Left hindlimb (tissue), 1 donor: ENCODE measurements at regions not wholly inside any gene's neighbourhood (a gene's known extent, or its start where the extent isn't known, plus 50 kb on each side); places are given as distances from the start of the nearest gene placed in this dataset.
"Not testable (repeated sequence)": the region's sequence is repeated elsewhere in the genome, so short reads cannot be mapped to it uniquely, and the experiment has no call there.

ENCODE experiments used
- DNase-seq: peaks from one replicate; pipeline ENCODE4 v3.0.0-alpha.2; 2018

DNA sequence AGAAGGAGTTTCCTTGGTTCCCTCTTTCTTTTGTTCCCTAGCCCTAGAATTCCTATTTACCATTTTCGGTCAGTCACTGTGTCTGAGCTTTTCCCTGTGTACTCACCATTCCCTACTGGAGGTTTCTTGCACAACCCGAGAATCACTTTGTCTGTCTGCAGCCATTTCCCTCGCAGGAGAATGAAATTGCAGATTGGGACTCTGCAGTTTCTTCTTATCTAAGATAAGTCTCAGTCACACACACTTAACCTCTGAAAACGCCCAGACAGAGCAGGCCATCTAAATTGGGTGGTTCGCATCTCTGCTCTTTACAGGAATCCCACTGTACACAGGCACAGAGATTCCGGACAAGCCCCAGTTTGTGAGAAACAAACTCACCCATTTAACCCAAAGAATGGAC, 58.6 kb upstream of the CNTNAP2 start:
- no peak for DNase-seq

DNA sequence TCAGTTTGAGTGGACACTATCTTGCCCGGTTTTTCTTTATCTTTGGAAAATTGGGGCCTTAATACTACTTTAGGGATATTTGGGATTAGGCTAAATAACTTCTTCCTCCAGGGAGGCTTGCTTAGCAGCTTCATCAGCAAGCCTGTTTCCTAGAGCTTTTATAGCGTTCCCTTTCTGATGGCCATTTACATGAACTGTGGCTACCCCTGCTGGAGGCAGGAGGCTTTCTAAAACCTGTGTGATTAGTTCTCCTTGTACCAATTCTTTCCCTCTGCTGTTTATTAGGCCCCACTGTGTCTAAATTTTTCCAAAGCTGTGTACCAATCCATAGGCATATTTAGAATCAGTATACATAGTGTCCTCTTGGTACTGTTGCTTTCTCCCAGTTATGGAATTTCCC, 61.7 kb upstream of the CNTNAP2 start:
- no peak for DNase-seq

DNA sequence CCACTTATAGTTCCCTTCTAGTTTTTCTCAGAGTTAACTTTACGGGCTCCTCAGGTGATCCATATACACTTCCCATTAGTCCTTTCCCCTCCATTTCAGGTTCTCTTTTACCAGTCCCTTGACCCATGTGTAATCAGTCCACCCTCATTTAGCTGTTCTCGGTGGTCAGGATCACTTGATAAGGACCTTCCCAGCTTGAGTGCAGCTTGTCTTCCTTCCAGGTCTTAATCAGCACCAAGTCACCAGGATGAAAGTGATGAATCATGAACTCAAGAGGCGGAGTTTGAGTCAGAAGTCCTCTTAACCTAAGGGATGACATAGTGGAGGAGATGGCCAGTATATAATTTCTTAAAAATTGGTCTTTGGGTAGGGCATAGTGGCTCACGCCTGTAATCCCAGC, 63.1 kb upstream of the CNTNAP2 start:
- DNase-seq, result no peak

DNA sequence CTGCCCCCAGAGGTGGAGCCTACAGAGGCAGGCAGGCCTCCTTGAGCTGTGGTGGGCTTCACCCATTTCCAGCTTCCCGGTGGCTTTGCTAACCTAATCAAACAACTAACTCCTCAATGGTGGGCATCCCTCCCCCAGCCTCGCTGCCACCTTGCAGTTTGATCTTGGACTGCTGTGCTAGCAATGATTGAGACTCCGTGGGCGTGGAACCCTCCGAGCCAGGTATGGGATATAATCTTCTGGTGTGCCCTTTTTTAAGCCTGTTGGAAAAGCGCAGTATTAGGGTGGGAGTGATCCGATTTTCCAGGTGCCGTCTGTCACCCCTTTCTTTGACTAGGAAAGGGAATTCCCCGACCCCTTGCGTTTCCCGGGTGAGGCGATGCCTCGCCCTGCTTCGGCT, 73.3 kb upstream of the CNTNAP2 start:
- DNase-seq, result not testable (repeated sequence)

DNA sequence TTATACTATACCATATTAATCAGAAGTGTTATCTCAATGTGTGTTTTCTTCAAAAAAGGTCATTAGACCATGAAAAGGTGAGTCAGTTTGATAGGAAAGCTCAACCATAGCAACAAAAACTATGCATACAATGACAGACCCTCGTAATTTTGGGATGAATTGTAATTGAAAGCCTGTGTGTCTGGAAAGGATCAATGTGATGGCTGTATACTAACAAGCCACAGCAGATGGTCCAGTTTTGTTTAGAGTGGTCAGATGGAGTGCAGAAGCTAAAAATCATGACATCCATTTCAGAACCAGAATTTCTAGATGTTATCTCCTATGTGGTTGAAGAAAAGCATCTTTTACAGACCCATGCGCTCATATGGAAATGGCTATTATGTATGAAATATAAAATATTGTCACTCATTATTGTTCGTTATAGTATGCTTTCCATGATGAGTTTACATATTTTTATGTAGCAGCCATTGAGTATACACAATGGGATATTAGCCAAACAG, 88.3 kb upstream of the CNTNAP2 start:
- no peak for DNase-seq

DNA sequence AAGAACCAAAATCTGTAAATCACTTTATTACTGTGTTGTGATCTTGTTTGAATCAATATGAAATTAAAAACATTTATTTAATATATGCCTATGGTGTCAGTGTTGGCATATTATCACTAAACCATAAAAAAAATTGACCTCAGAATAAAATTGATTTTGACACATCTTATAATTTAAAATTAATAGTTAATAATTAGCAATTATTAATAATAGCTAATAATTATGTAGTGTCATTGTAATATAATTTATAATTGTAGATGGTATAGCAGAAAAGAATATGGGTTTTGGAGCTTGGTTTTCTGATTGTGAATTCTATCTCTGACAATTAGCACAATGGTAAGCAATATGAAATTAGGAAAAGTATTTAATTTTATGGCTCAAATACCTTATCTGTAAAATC, 89.4 kb upstream of the CNTNAP2 start:
- DNase-seq, result no peak

DNA sequence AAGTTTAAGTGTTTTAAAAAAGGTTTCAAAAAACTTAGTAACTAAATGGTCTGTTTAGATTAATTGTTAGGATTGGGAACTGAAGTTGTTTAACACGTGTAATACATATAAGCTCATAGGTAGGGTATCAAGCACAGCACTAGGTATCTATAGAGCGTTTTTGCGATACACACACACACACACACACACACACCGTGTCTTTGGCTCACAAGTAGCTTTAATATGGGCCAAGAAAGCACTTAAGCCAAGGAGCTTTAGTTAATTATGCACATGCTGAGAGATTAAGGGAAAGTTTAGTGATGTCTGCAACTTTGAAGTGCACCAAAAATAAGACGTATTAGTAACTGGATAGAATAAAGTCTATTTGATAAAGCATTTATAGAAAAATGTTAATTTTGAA, 93.8 kb upstream of the CNTNAP2 start:
- DNase-seq, result no peak

DNA sequence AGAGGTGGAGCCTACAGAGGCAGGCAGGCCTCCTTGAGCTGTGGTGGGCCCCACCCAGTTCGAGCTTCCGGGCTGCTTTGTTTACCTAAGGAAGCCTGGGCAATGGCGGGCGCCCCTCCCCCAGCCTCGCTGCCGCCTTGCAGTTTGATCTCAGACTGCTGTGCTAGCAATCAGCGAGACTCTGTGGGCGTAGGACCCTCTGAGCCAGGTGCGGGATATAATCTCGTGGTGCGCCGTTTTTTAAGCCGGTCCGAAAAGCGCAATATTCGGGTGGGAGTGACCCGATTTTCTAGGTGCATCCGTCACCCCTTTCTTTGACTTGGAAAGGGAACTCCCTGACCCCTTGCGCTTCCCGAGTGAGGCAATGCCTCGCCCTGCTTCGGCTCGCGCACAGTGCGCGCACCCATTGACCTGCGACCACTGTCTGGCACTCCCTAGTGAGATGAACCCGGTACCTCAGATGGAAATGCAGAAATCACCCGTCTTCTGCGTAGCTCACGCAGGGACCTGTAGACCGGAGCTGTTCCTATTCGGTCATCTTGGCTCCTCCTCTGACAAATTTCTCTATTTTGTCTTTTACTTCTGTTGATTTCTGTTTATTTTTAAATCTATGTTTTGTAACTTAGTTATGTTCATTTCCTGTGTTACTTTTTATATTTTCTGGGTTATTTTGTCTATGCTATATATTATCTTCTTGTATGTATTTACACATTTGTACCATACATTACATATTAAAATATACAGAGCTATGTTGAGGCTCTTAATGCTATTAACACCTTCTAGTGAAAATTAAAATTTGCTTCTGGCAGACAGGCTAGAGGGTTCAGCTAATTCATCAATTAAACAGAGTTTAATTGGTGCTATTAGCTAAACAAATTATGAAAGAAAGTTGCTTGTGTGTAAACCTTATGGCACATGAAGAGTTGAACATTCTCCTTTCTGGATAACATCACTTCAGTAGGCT, 97.3 kb upstream of the CNTNAP2 start:
- not testable (repeated sequence) for DNase-seq

DNA sequence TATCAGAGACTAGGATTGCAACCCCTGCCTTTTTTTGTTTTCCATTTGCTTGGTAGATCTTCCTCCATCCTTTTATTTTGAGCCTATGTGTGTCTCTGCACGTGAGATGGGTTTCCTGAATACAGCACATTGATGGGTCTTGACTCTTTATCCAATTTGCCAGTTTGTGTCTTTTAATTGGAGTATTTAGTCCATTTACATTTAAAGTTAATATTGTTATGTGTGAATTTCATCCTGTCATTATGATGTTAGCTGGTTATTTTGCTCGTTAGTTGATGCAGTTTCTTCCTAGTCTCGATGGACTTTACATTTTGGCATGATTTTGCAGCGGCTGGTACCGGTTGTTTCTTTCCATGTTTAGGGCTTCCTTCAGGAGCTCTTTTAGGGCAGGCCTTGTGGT, 99.2 kb upstream of the CNTNAP2 start:
- DNase-seq, result not testable (repeated sequence)

DNA sequence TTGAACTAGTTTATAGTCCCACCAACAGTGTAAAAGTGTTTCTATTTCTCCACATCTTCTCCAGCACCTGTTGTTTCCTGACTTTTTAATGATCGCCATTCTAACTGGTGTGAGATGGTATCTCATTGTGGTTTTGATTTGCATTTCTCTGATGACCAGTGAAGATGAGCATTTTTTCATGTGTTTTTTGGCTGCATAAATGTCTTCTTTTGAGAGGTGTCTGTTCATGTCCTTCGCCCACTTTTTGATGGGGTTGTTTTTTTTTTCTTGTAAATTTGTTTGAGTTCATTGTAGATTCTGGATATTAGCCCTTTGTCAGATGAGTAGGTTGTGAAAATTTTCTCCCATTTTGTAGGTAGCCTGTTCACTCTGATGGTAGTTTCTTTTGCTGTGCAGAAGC, 102.4 kb upstream of the CNTNAP2 start:
- DNase-seq, result not testable (repeated sequence)

DNA sequence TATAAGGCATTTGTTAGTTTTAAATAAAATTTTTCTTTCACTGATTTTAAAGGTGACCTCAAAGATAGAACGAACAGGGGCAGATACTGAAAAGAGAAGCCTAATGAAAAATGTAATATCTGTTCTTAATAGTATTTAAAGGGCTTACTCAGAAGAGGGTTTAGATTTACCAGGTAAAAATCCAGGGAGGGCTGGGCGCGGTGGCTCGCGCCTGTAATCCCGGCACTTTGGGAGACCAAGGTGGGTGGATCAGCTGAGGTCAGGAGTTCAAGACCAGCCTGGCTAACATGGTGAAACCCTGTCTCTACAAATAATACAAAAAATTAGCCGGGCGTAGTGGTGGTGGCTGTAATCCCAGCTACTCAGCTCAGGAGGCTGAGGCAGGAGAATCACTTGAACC, 108.3 kb upstream of the CNTNAP2 start:
- no peak for DNase-seq

DNA sequence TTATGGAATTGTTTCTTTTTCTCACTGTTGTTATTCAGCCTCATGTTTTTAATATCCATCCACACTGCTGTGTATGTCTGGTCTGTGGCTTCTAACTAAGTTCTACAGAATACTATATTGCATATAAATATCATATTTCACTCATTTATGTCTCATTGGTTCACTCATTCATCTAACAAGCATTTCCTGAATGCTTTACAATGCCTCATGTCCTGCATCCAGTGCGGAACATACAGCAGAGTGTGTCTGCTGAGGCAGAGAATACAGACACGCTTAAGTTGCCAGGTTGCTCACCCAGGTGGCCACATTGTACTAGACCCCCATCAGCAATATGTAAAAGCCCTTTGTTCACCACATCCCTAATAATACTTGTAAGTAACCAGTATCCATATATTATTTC, 111.8 kb upstream of the CNTNAP2 start:
- DNase-seq, result no peak

DNA sequence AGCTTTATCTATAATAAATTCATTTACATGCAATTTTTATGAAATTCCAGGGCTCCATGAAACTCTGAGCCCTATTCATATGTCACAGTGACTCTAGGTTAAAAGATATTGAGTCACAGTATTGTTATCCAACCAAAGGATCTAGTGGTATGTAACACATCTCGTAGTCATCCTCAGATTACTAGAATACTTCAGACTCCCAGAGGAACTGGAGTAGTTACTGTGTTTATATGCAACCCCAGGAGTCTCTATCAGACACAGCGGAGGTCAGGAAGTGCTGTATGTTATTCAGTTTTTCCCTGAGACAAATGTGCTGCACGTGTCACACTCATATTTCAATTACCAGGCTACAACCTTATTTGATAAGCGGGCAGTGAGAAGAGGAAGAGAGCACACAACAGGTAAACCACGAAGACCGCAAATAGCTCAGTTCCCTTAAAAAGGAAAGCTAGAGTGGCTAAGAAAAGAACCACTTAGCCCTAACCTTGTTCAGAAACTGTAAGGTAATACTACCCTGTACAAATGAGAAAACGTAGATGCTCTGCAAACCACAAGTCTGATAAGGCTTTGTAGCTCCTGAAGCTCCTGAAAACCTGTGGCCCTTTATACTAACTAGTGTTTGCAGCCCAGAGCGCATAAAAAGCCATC, 114.0 kb upstream of the CNTNAP2 start:
- no peak for DNase-seq

DNA sequence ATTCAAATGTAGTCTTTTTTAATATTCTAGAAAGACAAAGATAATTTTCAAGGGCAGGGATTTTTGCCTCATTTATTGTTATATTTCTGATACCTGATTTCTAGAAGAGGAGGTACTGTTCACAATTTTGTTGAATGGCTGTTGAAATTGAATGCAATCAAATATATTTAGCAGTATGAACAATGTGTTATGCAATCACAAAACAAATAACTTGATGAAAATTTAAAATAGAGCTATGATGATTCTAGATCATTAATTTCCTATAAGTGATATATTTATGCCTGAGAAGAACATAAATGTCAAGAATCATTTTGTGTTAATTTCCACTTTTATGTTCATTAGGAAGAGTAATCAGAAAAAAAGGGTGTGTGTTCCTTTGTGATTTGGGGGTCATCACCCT, 114.6 kb upstream of the CNTNAP2 start:
- no peak for DNase-seq

DNA sequence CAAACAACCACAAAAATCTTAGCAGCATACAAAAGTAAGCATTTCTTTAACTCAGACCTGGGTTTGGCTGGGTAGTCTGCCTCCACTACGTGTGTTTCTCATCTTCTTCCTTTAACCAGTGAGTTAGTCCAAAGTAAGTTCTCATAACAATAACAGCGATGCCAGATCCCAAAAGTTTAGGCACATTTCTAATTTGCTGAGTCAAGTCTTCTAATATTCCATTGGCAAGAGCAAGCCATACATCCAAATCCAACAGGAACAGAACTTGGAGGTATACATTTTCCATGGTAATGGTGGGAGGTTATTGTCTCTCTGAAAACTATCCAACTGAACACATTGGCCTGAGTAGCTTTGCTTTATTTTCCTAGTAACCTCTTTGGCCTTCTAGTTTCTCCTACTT, 115.7 kb upstream of the CNTNAP2 start:
- DNase-seq, result no peak

DNA sequence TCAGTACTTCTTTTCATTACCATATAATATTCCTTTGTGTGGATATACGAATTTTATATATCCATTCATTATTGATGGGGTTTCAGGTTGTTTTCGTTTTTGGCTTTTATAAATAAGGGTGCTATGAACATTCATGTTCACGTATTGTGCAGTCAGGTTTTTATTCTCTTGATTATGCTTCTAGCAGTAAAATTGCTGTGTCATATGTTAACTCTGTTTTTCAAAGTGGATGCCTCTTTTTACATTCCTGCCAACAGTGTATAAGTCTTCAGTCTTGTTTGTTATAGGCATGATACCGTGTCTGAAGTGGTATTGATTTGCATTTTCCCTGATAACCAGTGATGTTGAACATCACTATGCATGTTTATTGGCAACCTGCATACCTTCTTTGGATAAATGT, 127.1 kb upstream of the CNTNAP2 start:
- no peak for DNase-seq

DNA sequence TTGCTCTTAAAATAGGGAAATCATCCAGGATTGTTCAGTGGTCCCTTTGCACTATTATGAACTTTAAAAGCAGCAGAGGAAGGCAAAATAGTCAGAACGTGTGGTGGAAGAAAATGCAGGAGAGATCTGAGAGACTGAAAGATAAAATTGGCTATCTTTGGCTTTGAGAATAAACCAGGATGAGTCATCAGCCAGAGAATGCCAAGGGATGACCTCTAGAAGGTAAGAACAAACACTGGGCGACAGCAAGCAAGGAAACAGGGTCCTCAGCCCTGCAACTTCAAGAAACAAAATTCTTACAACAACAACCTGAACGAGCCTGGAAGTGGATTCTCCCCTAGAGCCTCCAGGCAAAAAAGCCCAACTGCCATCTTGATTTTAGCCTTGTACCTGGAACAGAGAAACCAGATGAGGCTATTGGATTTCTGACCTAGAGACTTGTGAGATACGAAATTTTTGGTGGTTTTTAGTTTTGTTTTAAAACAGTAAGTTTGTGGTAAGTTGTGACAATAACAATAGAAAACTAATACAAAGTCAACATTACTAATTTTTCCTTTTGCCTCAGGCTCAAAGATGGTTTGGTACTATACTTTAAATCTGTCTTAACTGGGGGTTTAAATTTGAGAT, 130.2 kb upstream of the CNTNAP2 start:
- DNase-seq, result no peak

DNA sequence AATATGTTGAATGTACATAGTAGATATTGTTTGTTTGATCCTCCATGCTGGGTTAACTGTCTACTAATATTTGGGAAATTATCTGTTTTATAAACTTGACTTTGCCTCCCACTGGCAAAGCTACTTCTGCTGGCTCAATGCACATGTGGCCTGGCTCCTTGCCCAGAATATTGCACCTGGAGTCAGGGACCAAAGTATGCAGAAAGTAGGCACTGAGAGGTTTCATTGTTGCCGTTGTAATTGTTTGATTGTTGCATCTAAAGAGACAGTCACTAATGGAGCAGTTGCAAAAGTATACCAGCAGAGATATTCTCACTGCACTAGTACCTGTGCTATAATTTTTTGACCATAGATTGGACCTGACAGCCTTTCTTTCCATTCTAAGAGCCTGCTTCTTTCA, 137.8 kb upstream of the CNTNAP2 start:
- no peak for DNase-seq

DNA sequence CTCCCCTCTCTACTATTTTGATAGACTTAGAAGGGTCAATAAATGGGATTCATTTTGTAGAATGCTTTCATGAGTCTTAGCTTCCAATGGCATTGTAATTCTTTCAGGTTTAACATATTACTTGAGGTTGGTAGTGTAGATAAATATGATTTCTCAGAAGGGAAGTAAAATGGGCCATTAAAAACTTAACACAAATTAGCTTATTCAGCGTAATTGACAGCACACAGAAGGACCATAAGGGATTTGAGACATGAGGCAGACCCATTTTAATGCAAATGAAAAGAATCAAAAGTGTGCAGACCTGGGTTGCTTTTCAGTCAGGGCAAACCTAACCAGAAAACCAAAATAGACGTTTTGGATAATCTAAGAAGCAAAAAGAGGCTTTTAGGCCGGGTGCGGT, 156.6 kb upstream of the CNTNAP2 start:
- DNase-seq, result no peak

DNA sequence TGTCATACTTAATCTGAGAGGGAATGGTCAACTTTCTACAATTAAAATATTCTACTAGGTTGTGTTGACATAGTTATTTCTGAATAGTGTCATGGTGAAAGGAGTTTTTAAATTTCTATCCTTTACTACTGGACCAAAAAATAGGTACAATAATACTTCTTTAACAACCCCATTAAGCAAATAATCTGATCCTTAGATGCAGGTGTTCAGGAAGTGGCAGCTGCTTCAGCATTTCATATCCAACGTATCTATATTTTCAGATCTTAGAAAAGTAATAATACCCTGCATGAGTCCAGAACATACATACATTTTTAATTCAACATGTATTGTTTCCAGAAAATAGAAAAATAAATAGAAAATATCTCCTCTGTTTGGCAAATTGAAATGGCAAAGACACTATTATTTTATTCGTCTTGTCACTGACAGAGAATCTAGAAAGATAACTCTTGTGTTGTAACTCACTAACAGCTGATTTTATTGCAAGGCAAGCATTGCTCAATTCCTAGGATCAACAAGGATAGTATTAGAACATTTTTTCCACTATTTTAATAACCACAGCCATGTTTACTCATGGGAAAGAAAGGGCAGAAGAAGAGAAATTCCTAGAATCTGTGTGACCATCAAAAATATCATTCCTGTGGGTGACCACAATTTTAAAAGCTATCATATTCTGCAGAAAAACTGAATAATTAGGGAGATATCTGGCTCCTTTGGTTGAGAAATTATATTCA, 159.3 kb upstream of the CNTNAP2 start:
- no peak for DNase-seq

DNA sequence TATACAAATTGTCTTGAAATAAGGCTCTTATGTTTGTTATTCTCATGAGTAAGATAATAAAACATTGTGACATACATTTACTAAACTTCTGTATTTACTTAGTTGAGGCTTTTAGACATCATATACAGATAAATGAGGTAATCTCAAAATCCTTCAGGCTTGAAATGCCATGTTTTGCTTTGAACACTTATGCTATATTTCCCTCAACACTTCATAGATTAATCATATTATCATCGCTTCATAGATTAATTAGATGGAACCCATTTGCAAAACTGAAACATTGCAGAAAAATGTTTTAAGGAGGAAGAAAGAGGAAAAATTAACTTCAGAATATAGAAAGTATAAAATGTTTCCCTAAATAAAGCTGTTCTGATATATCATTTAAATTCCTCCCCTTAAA, 165.0 kb upstream of the CNTNAP2 start:
- no peak for DNase-seq

DNA sequence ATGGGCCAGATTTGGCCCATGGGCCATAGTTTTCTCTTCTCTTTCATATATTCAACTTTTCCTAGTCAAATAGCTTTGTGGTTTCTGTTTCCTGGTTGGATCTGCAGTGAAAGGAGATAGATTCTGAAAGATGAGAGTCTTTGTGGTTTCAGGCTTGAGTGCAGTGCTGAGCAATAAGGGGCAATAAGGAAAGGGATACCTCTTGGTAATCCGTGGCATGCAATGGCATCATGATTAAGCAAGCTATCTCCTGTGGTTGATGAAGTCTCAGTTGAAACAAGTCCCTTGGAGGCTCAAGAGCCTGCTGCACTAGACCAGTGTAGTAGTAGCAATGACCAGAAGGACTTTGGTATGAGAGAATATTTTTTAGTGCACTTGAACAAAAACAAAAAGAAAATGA, 187.7 kb upstream of the CNTNAP2 start:
- no peak for DNase-seq

DNA sequence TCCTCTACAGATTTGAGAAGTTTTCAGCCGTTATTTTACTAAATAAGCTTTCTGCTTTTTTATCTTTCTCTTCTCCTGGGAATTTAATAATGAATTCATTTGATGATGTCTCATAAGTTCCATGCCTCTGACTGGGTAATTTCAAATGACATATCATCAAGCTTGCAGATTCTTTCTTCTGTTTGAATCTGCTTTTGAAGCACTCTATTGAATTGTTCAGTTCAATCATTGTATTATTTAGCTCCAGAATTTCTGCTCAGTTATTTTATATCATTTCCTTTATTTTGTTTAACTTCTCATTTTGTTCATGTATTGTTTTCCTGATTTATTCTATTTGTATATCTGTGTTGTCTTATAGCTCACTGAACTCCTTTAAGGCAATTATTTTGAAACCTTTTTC, 196.9 kb upstream of the CNTNAP2 start:
- DNase-seq, result no peak
